K562 (cell line): ENCODE measurements at regions not wholly inside any gene's neighbourhood (a gene's known extent, or its start where the extent isn't known, plus 50 kb on each side); places are given as distances from the start of the nearest gene placed in this dataset.

Experiments
- ATAC-seq: fragments of 200-7000 bp; cut with Tn5 transposase; 3 replicates; pipeline ENCODE4 v1.9.1; 2020; ENCODE audit warnings: moderate library complexity
- BruUV-seq: library from RNA; stranded (reverse); fragments of 400-500 nt; replicated peaks from 2 replicates; lab custom pipeline; 2021; lab: Mats Ljungman, UMichigan
- CTCF ChIA-PET: fragments of 300-600 bp; formaldehyde crosslinking; extraction: SDS; loops from one replicate; lab custom pipeline; 2021; ENCODE audit warnings: low intra/inter-chr PET ratio; lab: Yijun Ruan, JAX
- POLR2A ChIA-PET: fragments of 300-600, 350-650 bp; sonication (Branson Sonifier 250); formaldehyde crosslinking; extraction: SDS; loops from one replicate; lab custom pipeline; 2021; ENCODE audit warnings: antibody characterized with exemption, inconsistent platforms; lab: Yijun Ruan, JAX
- DNase-seq, 4 experiments: peaks; one replicate each; pipeline versions ENCODE4 v3.0.0 to v3.0.0-alpha.2; 2011 to 2018; ENCODE audit warnings: low spot score in 3 of 4, mixed read lengths in 3 of 4; ENCODE audit errors: extremely low read depth in 1 of 4
- FAIRE-seq: peaks from 2 replicates; lab custom pipeline; 2011; peaks lifted over from hg19 to GRCh38; lab: Jason Lieb, UNC
- H2AFZ ChIP-seq: 2 replicates; pipeline ENCODE4 v1.6.0; 2011; ENCODE audit warnings: low read depth, low read length, control low read depth, inconsistent platforms
- H3K27ac ChIP-seq: fragments of 200-600 bp; 3 replicates; pipeline ENCODE4 v1.8.0; 2011; ENCODE audit warnings: low read depth, mild to moderate bottlenecking, control low read depth, inconsistent platforms, low read length, moderate library complexity, mixed read lengths; ENCODE audit errors: extremely low read depth
- H3K27me3 ChIP-seq, 2 experiments: fragments of 300-600 bp in 1 of 2; 2 replicates in 1 of 2; 3 replicates in 1 of 2; pipeline versions ENCODE4 v1.6.0 to v1.8.0; 2011; ENCODE audit warnings: inconsistent platforms in 2 of 2, low read length in 2 of 2, mild to moderate bottlenecking in 1 of 2, mixed read lengths in 1 of 2, moderate library complexity in 1 of 2; ENCODE audit not compliant: control insufficient read depth in 2 of 2, insufficient read depth in 2 of 2
- H3K36me3 ChIP-seq: fragments of 300-600 bp; 3 replicates; pipeline ENCODE4 v1.8.0; 2011; ENCODE audit warnings: mild to moderate bottlenecking, low read length, inconsistent platforms; ENCODE audit not compliant: control insufficient read depth, insufficient read depth
- H3K4me1 ChIP-seq, 2 experiments: fragments of 200-600 bp in 1 of 2; replicated peaks in 1 of 2; 2 replicates in 1 of 2; 3 replicates in 1 of 2; pipeline versions ENCODE4 v1.5.1 to v1.8.0; 2011; ENCODE audit warnings: inconsistent platforms in 2 of 2, low read length in 2 of 2, mild to moderate bottlenecking in 1 of 2, mixed read lengths in 1 of 2, moderate library complexity in 1 of 2; ENCODE audit not compliant: control insufficient read depth in 2 of 2, insufficient read depth in 2 of 2
- H3K4me2 ChIP-seq: 2 replicates; pipeline ENCODE4 v1.6.1; 2011; ENCODE audit warnings: low read length, control low read depth, inconsistent platforms, mixed read lengths; ENCODE audit not compliant: insufficient read depth
- H3K4me3 ChIP-seq: fragments of 200-600 bp; sonication (generic), shearing (Covaris generic); 2 replicates; pipeline ENCODE4 v1.5.1; 2016; ENCODE audit warnings: control low read depth, inconsistent platforms
- H3K79me2 ChIP-seq: fragments of 200-600 bp; 3 replicates; pipeline ENCODE4 v1.8.0; 2011; ENCODE audit warnings: low read length, inconsistent platforms; ENCODE audit not compliant: control insufficient read depth, insufficient read depth
- H3K9ac ChIP-seq, 2 experiments: 2 replicates each; pipeline versions ENCODE4 v1.6.0 to v1.6.1; 2011; ENCODE audit warnings: low read depth in 2 of 2, low read length in 2 of 2, control low read depth in 1 of 2, inconsistent platforms in 1 of 2, mild to moderate bottlenecking in 1 of 2, mixed read lengths in 1 of 2; ENCODE audit not compliant: insufficient read depth in 1 of 2
- H3K9me1 ChIP-seq: one replicate; pipeline ENCODE4 v1.6.0; 2011; ENCODE audit warnings: inconsistent platforms, mild to moderate bottlenecking, low read length, moderate library complexity; ENCODE audit not compliant: control insufficient read depth, insufficient read depth
- H3K9me3 ChIP-seq: replicated peaks from 2 replicates; pipeline ENCODE4 v1.5.1; 2011; ENCODE audit warnings: low read depth, low read length, inconsistent platforms; ENCODE audit not compliant: control insufficient read depth, insufficient read depth
- H4K20me1 ChIP-seq: replicated peaks from 2 replicates; pipeline ENCODE4 v1.6.1; 2011; ENCODE audit warnings: low read length, inconsistent platforms, mixed read lengths; ENCODE audit not compliant: control insufficient read depth, insufficient read depth
- CLOCK ChIP-seq: fragments of 250-450 bp; sonication (Bioruptor Pico); IDR thresholded peaks from 2 replicates; pipeline ENCODE4 v1.4.0; 2020; ENCODE audit warnings: mild to moderate bottlenecking, moderate library complexity, borderline replicate concordance
- ELF2 ChIP-seq: fragments of 250-450 bp; sonication (Bioruptor Pico); IDR thresholded peaks from 2 replicates; pipeline ENCODE4 v1.5.0; 2021; ENCODE audit warnings: mild to moderate bottlenecking
- ETV6 ChIP-seq, 3 experiments: fragments of 150-350 bp in 1 of 3; sonication (generic) in 1 of 3; formaldehyde crosslinking in 1 of 3; IDR thresholded peaks; 2 replicates each; pipeline versions ENCODE4 v1.6.1 to v1.8.0; 2014 to 2022; ENCODE audit warnings: borderline replicate concordance in 2 of 3, low read depth in 2 of 3, antibody characterized with exemption in 1 of 3, low read length in 1 of 3, mild to moderate bottlenecking in 1 of 3, missing genetic modification reagents in 1 of 3
- GTF2E2 ChIP-seq: fragments of 200-800 bp; sonication (Bioruptor generic); IDR thresholded peaks from 2 replicates; pipeline ENCODE4 v1.6.1; 2016; ENCODE audit warnings: missing genetic modification characterization, missing compliant biosample characterization
- HMGXB4 ChIP-seq: sonication (generic); formaldehyde crosslinking; IDR thresholded peaks from 2 replicates; pipeline ENCODE4 v1.8.1; 2023; ENCODE audit warnings: mild to moderate bottlenecking, missing genetic modification reagents
- IRF2 ChIP-seq: sonication (generic); formaldehyde crosslinking; IDR thresholded peaks from 2 replicates; pipeline ENCODE4 v1.8.1; 2022; ENCODE audit warnings: mild to moderate bottlenecking, missing genetic modification reagents
- PRDM10 ChIP-seq: fragments of 450-650 bp; IDR thresholded peaks from 2 replicates; pipeline ENCODE4 v1.6.1; 2018; ENCODE audit not compliant: partially characterized antibody
- SNIP1 ChIP-seq: fragments of 450-650 bp; IDR thresholded peaks from 2 replicates; pipeline ENCODE4 v1.7.1; 2017; ENCODE audit warnings: low read depth, mild to moderate bottlenecking
- TOE1 ChIP-seq, 2 experiments: fragments of 450-650 bp in 1 of 2; sonication (generic) in 1 of 2; formaldehyde crosslinking in 1 of 2; IDR thresholded peaks; 2 replicates each; pipeline versions ENCODE4 v1.7.1 to v1.8.0; 2016 to 2022; ENCODE audit warnings: borderline replicate concordance in 2 of 2, mild to moderate bottlenecking in 2 of 2, antibody characterized with exemption in 1 of 2, inconsistent platforms in 1 of 2, low read depth in 1 of 2, missing genetic modification reagents in 1 of 2, moderate library complexity in 1 of 2
- TSC22D4 ChIP-seq: fragments of 450-650 bp; IDR thresholded peaks from 2 replicates; pipeline ENCODE4 v1.6.1; 2016; ENCODE audit warnings: missing genetic modification characterization, missing biosample characterization, control low read depth
- WGBS: fragments of 100-300 bp; shearing (Covaris generic); methylation state at CpG from one replicate; pipeline ENCODE4 v1.1.6; 2016; ENCODE audit warnings: low coverage, mixed read lengths; ENCODE audit not compliant: insufficient coverage; ENCODE audit errors: missing lambda C conversion rate; 5-methylcytosine and 5-hydroxymethylcytosine counted together
- in situ Hi-C: fragments of 300-500 bp; cut with MboI; formaldehyde crosslinking; loops from 4 replicates; pipeline ENCODE4 v1.15.0; 2018; ENCODE audit warnings: inconsistent platforms, mixed read lengths
- intact Hi-C: fragments of 100-400 bp; cut with micrococcal nuclease; formaldehyde crosslinking; loops from 2 replicates; pipeline ENCODE4 v1.14.2; 2022

- no peak for TF ChIP-seq CLOCK
- TF ChIP-seq SNIP1: no peak
- TF ChIP-seq HMGXB4 (CRISPR knock-in tag): no peak
- TF ChIP-seq, all 486 proteins: peak for 0
These were observed 152.0 kb upstream of the AVPR1A start (continued) for GRCh38 chr12:63302941-63303536.

GRCh38 chr12:63302269-63302940, 151.4 kb upstream of the AVPR1A start:
- Histone ChIP-seq H3K9me1 (no peaks in the 10 kb centered on the region), H3K36me3 (no peaks in the 10 kb centered on the region), H3K4me1 (no peaks in the 10 kb centered on the region), H3K27ac (no peak overlapping the region), H3K4me2 (no peak overlapping the region), H3K4me3 (no peak overlapping the region), H3K9ac (no peak overlapping the region), H2AFZ (no peak overlapping the region), H3K9me3 (no peaks in the 10 kb centered on the region; the same call in 1 of the 2 replicates), H3K27me3 (no peaks in the 10 kb centered on the region), H3K79me2 (no peaks in the 10 kb centered on the region), H4K20me1 (no peaks in the 10 kb centered on the region)
- in situ Hi-C loops: no loop called here
- DNase-seq: no peak
- ChIA-PET CTCF (no interaction called here), POLR2A (no interaction called here)
- no peak for FAIRE-seq
- intact Hi-C loops: no loop called here
- BruUV-seq: no TSS peak
- no peak for ATAC-seq
- 0% methylated on average over 7 of the region's 7 CpGs for WGBS
- no peak for TF ChIP-seq IRF2 (CRISPR knock-in tag)
- no peak for TF ChIP-seq GTF2E2 (tag)
- TF ChIP-seq TSC22D4 (tag): no peak
- TF ChIP-seq PRDM10: no peak
- TF ChIP-seq TOE1 (IDR thresholded peaks at IDR 0.05; ENCODE audit: borderline replicate concordance): no peak
- TF ChIP-seq TOE1 (CRISPR knock-in tag; IDR thresholded peaks at IDR 0.05; ENCODE audit: borderline replicate concordance, low read depth): no peak
- TF ChIP-seq ELF2 (CRISPR knock-in tag): no peak
- TF ChIP-seq ETV6 (IDR thresholded peaks at IDR 0.05; ENCODE audit: borderline replicate concordance in 1 of 2, low read depth in 2 of 2, low read length in 1 of 2): no peak
- no peak for TF ChIP-seq ETV6 (CRISPR knock-in tag; IDR thresholded peaks at IDR 0.05; ENCODE audit: borderline replicate concordance)
